Activated CD8-positive, alpha-beta T cell treated with anti-CD3 and anti-CD28 coated beads for 36 hours (primary cell): ENCODE measurements at regions not wholly inside any gene's neighbourhood (a gene's known extent, or its start where the extent isn't known, plus 50 kb on each side); places are given as distances from the start of the nearest gene placed in this dataset.

ENCODE experiments used
- ATAC-seq: fragments of 200-7000 bp; cut with Tn5 transposase; one replicate; pipeline ENCODE4 v1.10.0; 2021; ENCODE audit warnings: mild to moderate bottlenecking, moderate library complexity
- CTCF ChIA-PET: fragments of 350-600 bp; sonication (Branson Sonifier 250); formaldehyde crosslinking; loops from one replicate; lab custom pipeline; 2021; ENCODE audit warnings: antibody characterized with exemption; lab: Charles Lee
- POLR2A ChIA-PET: fragments of 350-600 bp; sonication (Branson Sonifier 250); formaldehyde crosslinking; loops from one replicate; lab custom pipeline; 2021; ENCODE audit warnings: antibody characterized with exemption; lab: Charles Lee
- DNase-seq: peaks from one replicate; pipeline ENCODE4 v3.0.0-alpha.2; 2020
- H3K27ac Mint-ChIP-seq: one replicate; pipeline ENCODE4 v1.8.0; 2021; ENCODE audit warnings: mild to moderate bottlenecking, mixed read lengths
- H3K27me3 Mint-ChIP-seq: one replicate; pipeline ENCODE4 v1.8.0; 2021; ENCODE audit warnings: mixed read lengths
- H3K36me3 Mint-ChIP-seq: one replicate; pipeline ENCODE4 v1.8.0; 2021; ENCODE audit warnings: low read depth, mixed read lengths
- H3K4me1 Mint-ChIP-seq: one replicate; pipeline ENCODE4 v1.8.0; 2021; ENCODE audit warnings: low read depth, mixed read lengths
- H3K4me3 Mint-ChIP-seq: one replicate; pipeline ENCODE4 v1.8.0; 2021; ENCODE audit warnings: mild to moderate bottlenecking, moderate library complexity, mixed read lengths
- H3K9me3 Mint-ChIP-seq: one replicate; pipeline ENCODE4 v1.8.0; 2021; ENCODE audit warnings: mixed read lengths
- CTCF ChIP-seq: fragments of 200-600 bp; IDR thresholded peaks from one replicate; pipeline ENCODE4 v1.8.0; 2022; ENCODE audit warnings: antibody characterized with exemption, mild to moderate bottlenecking
- intact Hi-C: fragments of 100-400 bp; cut with micrococcal nuclease; formaldehyde crosslinking; loops from one replicate; pipeline ENCODE4 v1.10.0; 2022

DNA sequence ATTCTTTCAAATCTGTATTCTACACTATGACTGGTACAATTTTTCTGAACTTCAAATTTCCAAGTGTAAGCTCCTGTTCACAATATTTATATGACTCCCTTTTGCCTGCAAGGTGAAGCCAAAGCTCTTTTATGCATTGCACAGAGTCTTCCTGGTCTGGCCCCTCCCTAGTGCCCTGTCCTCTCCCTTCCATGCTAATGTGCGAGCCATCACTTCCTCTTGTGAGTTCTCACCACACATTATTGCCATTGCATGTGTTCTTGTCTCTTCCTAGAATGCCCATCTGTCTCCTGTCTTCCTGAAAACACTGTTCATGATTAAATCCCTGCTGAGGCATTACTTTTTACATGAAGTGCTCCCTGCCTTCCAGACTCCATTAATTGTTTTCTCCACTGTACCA, 169.9 kb downstream of the MC4R start:
- no peaks in the 10 kb centered on the region for H3K4me1 Mint-ChIP-seq
- intact Hi-C loops = no loop called here
- ChIA-PET POLR2A (no interaction called here), CTCF (no interaction called here)
- peaks cover 1% of the 10 kb centered on the region for H3K27me3 Mint-ChIP-seq
- no peak for DNase-seq
- no peak for TF ChIP-seq CTCF
- no peak for ATAC-seq
- H3K27ac Mint-ChIP-seq = no peak overlapping the region
- H3K4me3 Mint-ChIP-seq = no peak overlapping the region
- H3K9me3 Mint-ChIP-seq = no peaks in the 10 kb centered on the region
- H3K36me3 Mint-ChIP-seq = no peaks in the 10 kb centered on the region

DNA sequence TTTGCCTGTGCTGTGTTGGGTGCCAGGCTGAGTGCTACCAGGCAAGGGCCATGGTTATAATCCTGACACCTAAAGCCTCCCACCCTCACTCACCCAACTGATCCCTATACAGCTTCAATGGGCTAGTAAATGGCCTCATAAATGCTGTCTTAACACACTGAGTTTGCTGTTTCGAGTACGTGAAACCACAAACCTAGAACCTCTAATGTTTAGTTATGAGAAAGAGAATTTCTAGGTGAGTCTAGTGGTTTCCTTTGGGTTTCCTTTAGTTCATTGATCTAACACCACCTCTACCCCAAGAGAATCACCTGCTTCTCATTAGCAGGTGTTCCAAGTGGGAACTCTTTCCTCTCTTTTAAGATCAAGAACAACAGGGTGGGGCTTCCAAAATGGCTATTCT, 172.0 kb downstream of the MC4R start:
- CTCF ChIA-PET = no interaction called here
- no peak overlapping the region for H3K27ac Mint-ChIP-seq
- H3K9me3 Mint-ChIP-seq = no peaks in the 10 kb centered on the region
- no peak for TF ChIP-seq CTCF
- no peaks in the 10 kb centered on the region for H3K4me1 Mint-ChIP-seq
- no peak overlapping the region for H3K4me3 Mint-ChIP-seq
- no peak for DNase-seq
- no peak for ATAC-seq
- POLR2A ChIA-PET = no interaction called here
- H3K36me3 Mint-ChIP-seq = no peaks in the 10 kb centered on the region
- intact Hi-C loops = no loop called here
- peaks cover 1% of the 10 kb centered on the region for H3K27me3 Mint-ChIP-seq

DNA sequence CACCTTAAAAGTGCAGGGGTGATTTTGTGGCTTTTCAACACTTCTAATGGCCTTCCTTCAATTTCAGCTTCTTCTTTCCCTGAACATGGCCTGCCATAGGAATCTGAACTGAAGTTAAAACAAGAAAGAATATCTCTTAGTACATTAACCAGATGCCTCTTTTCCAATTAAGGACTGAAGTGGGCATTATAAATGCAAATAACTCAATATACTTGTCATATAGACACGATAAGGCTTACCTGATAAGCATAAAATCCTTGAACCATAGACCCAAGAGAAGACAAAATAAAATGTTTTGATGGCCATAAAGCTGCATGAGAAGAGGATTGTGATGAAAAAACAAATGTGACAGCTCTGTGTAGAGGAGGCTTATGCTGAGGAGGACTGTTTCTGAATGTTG, 173.1 kb downstream of the MC4R start:
- H3K4me3 Mint-ChIP-seq = no peak overlapping the region
- ATAC-seq = no peak
- intact Hi-C loops = no loop called here

GRCh38 chr18:60197671-60198462, 174.7 kb downstream of the MC4R start:
- no peak for TF ChIP-seq CTCF
- no peak overlapping the region for H3K27ac Mint-ChIP-seq
- ChIA-PET POLR2A (no interaction called here), CTCF (no interaction called here)
- H3K4me1 Mint-ChIP-seq = no peaks in the 10 kb centered on the region
- ATAC-seq (no peak), DNase-seq (no peak)
- no peak overlapping the region for H3K4me3 Mint-ChIP-seq
- peaks cover 1% of the 10 kb centered on the region for H3K27me3 Mint-ChIP-seq
- intact Hi-C loops = no loop called here
- no peaks in the 10 kb centered on the region for H3K36me3 Mint-ChIP-seq
- no peaks in the 10 kb centered on the region for H3K9me3 Mint-ChIP-seq

More for the DNA sequence above, 173.1 kb downstream of the MC4R start:
- Mint-ChIP-seq H3K36me3 (no peaks in the 10 kb centered on the region), H3K4me1 (no peaks in the 10 kb centered on the region), H3K9me3 (no peaks in the 10 kb centered on the region), H3K27me3 (peaks cover 1% of the 10 kb centered on the region), H3K27ac (no peak overlapping the region)
- ChIA-PET CTCF (no interaction called here), POLR2A (no interaction called here)
- DNase-seq = no peak
- no peak for TF ChIP-seq CTCF

DNA sequence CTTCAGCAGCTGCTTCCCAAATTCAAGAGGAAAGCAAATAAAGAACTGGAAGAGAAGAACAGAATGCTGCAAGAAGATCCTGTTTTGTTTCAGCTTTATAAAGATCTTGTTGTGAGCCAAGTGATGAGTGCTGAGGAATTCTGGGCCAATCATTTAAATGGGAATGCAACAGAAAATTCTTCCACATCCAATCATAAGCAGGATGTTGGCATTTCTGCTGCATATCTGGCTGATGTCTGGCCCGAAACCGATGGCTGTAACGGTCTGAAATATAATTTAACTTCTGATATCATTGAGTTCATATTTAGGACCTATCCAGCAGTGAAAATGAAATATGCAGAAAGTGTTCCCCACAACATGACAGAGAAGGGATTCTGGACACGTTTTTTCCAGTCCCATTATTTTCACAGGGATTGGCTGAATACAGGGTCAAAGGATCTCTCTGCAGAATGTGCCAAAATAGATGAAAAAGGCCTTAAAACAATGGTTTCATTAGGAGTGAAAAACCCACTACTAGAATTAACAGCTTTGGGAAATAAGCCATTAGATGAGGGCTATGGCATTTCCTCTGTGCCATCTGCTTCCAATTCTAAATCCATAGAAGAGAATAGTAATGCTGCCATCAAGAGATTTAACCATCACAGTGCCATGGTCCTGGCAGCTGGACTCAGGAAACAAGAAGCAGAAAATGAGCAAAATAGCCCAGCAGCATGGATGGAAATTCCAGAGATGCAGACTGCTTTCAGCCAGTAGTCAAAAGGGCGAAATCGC, 175.6 kb downstream of the MC4R start:
- intact Hi-C loops = no loop called here
- CTCF ChIA-PET = no interaction called here

More for the DNA sequence above, 175.6 kb downstream of the MC4R start:
- ATAC-seq (no peak), DNase-seq (no peak)
- Mint-ChIP-seq H3K4me3 (no peak overlapping the region), H3K27ac (no peak overlapping the region), H3K36me3 (no peaks in the 10 kb centered on the region), H3K9me3 (no peaks in the 10 kb centered on the region), H3K4me1 (no peaks in the 10 kb centered on the region), H3K27me3 (peaks cover 1% of the 10 kb centered on the region)
- no peak for TF ChIP-seq CTCF
- POLR2A ChIA-PET = no interaction called here
